Gastroesophageal sphincter (tissue), 4 donors: ENCODE measurements at regions not wholly inside any gene's neighbourhood (a gene's known extent, or its start where the extent isn't known, plus 50 kb on each side); places are given as distances from the start of the nearest gene placed in this dataset.
A peak's percentile ranks its signal among the peaks of the same experiment; 100 is the strongest.

Experiments used
- ATAC-seq: fragments of 150-250 bp; one replicate; pipeline ENCODE4 v1.9.1; 2016; ENCODE audit warnings: mild to moderate bottlenecking, moderate library complexity
- H3K27ac ChIP-seq, 4 donors: fragments of 200-600 bp; sonication (generic) in 3 of 4; 1 replicate in 3 of 4; 2 replicates in 1 of 4; pipeline ENCODE4 v1.5.1; 2016 to 2019
- H3K27me3 ChIP-seq: fragments of 200-600 bp; sonication (generic); one replicate; pipeline ENCODE4 v1.5.1; 2019
- H3K36me3 ChIP-seq, 2 donors: fragments of 200-600 bp; sonication (generic); one replicate each; pipeline ENCODE4 v1.5.1; 2019; ENCODE audit warnings: control low read depth in 1 of 2
- H3K4me1 ChIP-seq, 3 donors: fragments of 200-600 bp; sonication (generic); 1 replicate in 2 of 3; 2 replicates in 1 of 3; pipeline ENCODE4 v1.5.1; 2016 to 2019; ENCODE audit warnings: control low read depth in 2 of 3
- H3K4me3 ChIP-seq, 2 donors: fragments of 200-600 bp; sonication (generic); one replicate each; pipeline ENCODE4 v1.5.1; 2019; ENCODE audit warnings: mild to moderate bottlenecking in 1 of 2, moderate library complexity in 1 of 2
- H3K9me3 ChIP-seq, 3 donors: fragments of 200-600 bp; sonication (generic); one replicate each; pipeline ENCODE4 v1.5.1; 2017 to 2019; ENCODE audit warnings: control low read depth in 2 of 3
- CTCF ChIP-seq, 4 experiments: fragments of 200-600 bp in 2 of 4; fragments of 450-650 bp in 2 of 4; sonication (generic) in 1 of 4; IDR thresholded peaks; one replicate each; pipeline ENCODE4 v1.5.1; 2017 to 2019; ENCODE audit warnings: antibody characterized with exemption in 4 of 4, mild to moderate bottlenecking in 2 of 4, moderate library complexity in 2 of 4
- EP300 ChIP-seq: sonication (generic); formaldehyde crosslinking; IDR thresholded peaks from one replicate; pipeline ENCODE4 v1.6.1; 2017; ENCODE audit warnings: antibody characterized with exemption, mild to moderate bottlenecking
- POLR2A ChIP-seq, 2 donors: fragments of 450-650 bp; IDR thresholded peaks; one replicate each; pipeline ENCODE4 v1.6.1; 2017; ENCODE audit warnings: antibody characterized with exemption in 2 of 2, mild to moderate bottlenecking in 2 of 2, moderate library complexity in 1 of 2
- POLR2AphosphoS5 ChIP-seq: sonication (generic); formaldehyde crosslinking; IDR thresholded peaks from one replicate; pipeline ENCODE4 v1.6.1; 2017; ENCODE audit warnings: antibody characterized with exemption
- WGBS, 2 donors: methylation state at CpG; one replicate each; pipeline ENCODE4 v1.1.5; 2018; ENCODE audit warnings: low coverage in 1 of 2; 5-methylcytosine and 5-hydroxymethylcytosine counted together

GRCh38 chr20:53660078-53660909 lies 66.7 kb upstream of the ZNF217 start:
- Histone ChIP-seq H3K36me3 (no peaks in the 10 kb centered on the region), H3K4me1 (peaks cover 4 to 19% (median 9%) of the 10 kb centered on the region in 3 donors), H3K27ac (peak overlapping the region; percentile 74 to 82 (median 78)), H3K27me3 (no peaks in the 10 kb centered on the region), H3K9me3 (no peaks in the 10 kb centered on the region), H3K4me3 (peak overlapping the region; percentile 54 to 79)
- 6% methylated on average over 5 to 16 of the region's 38 CpGs for WGBS, 2 donors
- peak in 1 of 4 experiments; percentile 12 for TF ChIP-seq CTCF (IDR thresholded peaks at IDR 0.05)
- TF ChIP-seq POLR2A (IDR thresholded peaks at IDR 0.05), result no peak
- peak; percentile 20 for TF ChIP-seq POLR2AphosphoS5
- no peak for TF ChIP-seq EP300
- peak; percentile 74 for ATAC-seq

GRCh38 chr20:53658973-53659372 lies 65.3 kb upstream of the ZNF217 start:
- ATAC-seq, result no peak
- H3K27ac ChIP-seq, result no peak overlapping the region
- 91 to 97% methylated on average over 6 to 11 of the region's 11 CpGs for WGBS, 2 donors
- H3K27me3 ChIP-seq, result no peaks in the 10 kb centered on the region
- H3K4me1 ChIP-seq, result peaks cover 4 to 19% (median 9%) of the 10 kb centered on the region in 3 donors
- no peak for TF ChIP-seq POLR2A (IDR thresholded peaks at IDR 0.05)
- no peak for TF ChIP-seq CTCF (IDR thresholded peaks at IDR 0.05)
- no peak for TF ChIP-seq EP300
- no peak for TF ChIP-seq POLR2AphosphoS5
- no peaks in the 10 kb centered on the region for H3K9me3 ChIP-seq
- H3K4me3 ChIP-seq, result no peak overlapping the region
- no peaks in the 10 kb centered on the region for H3K36me3 ChIP-seq

GRCh38 chr20:53658322-53658721 lies 64.7 kb upstream of the ZNF217 start:
- TF ChIP-seq CTCF (IDR thresholded peaks at IDR 0.05), result no peak
- 86 to 94% methylated on average over 3 to 5 of the region's 5 CpGs for WGBS, 2 donors
- H3K27me3 ChIP-seq, result no peaks in the 10 kb centered on the region
- H3K4me3 ChIP-seq, result no peak overlapping the region
- peaks cover 4 to 19% (median 9%) of the 10 kb centered on the region in 3 donors for H3K4me1 ChIP-seq
- no peaks in the 10 kb centered on the region for H3K9me3 ChIP-seq
- ATAC-seq, result no peak
- no peaks in the 10 kb centered on the region for H3K36me3 ChIP-seq
- H3K27ac ChIP-seq, result no peak overlapping the region

- no peak for ATAC-seq
Measured at GRCh38 chr20:53657732-53658131, 64.1 kb upstream of the ZNF217 start.

More at GRCh38 chr20:53657732-53658131, 64.1 kb upstream of the ZNF217 start:
- Histone ChIP-seq H3K36me3 (no peaks in the 10 kb centered on the region), H3K27ac (no peak overlapping the region), H3K27me3 (no peaks in the 10 kb centered on the region), H3K4me3 (no peak overlapping the region), H3K4me1 (peaks cover 4 to 25% (median 9%) of the 10 kb centered on the region in 3 donors), H3K9me3 (no peaks in the 10 kb centered on the region)
- no peak for TF ChIP-seq EP300
- no peak for TF ChIP-seq POLR2AphosphoS5
- no peak for TF ChIP-seq POLR2A (IDR thresholded peaks at IDR 0.05)
- no peak for TF ChIP-seq CTCF (IDR thresholded peaks at IDR 0.05)
- 20% methylated on average over 1 of the region's 1 CpG; no CpG with 5 or more reads in 1 of the 2 donors for WGBS, 2 donors
